Coronary artery (tissue), 2 donors: ENCODE measurements at regions not wholly inside any gene's neighbourhood (a gene's known extent, or its start where the extent isn't known, plus 50 kb on each side); places are given as distances from the start of the nearest gene placed in this dataset.

Experiments
- DNase-seq: peaks from one replicate; pipeline ENCODE4 v3.0.0-alpha.2; 2017; ENCODE audit warnings: low spot score
- H3K27ac ChIP-seq, 2 donors: fragments of 200-600 bp; sonication (generic); one replicate each; pipeline ENCODE4 v1.5.1; 2016 to 2019
- H3K4me3 ChIP-seq: fragments of 200-600 bp; sonication (generic); 2 replicates; pipeline ENCODE4 v1.5.1; 2016; ENCODE audit warnings: mild to moderate bottlenecking, moderate library complexity
- CTCF ChIP-seq: fragments of 200-600 bp; sonication (generic); IDR thresholded peaks from one replicate; pipeline ENCODE4 v1.5.1; 2019; ENCODE audit warnings: antibody characterized with exemption

GRCh38 chr3:20787005-20787404 lies 601.0 kb upstream of the SGO1 start:
- DNase-seq: no peak

GRCh38 chr3:20776692-20777091 lies 590.7 kb upstream of the SGO1 start:
- H3K4me3 ChIP-seq: no peak overlapping the region
- TF ChIP-seq CTCF: no peak
- H3K27ac ChIP-seq: no peak overlapping the region
- no peak for DNase-seq

More at GRCh38 chr3:20787005-20787404, 601.0 kb upstream of the SGO1 start:
- H3K27ac ChIP-seq: no peak overlapping the region
- H3K4me3 ChIP-seq: no peak overlapping the region
- TF ChIP-seq CTCF: no peak

- Histone ChIP-seq H3K27ac (no peak overlapping the region), H3K4me3 (no peak overlapping the region)
- TF ChIP-seq CTCF: no peak
- DNase-seq: no peak
These were observed 590.3 kb upstream of the SGO1 start for GRCh38 chr3:20776286-20776685.

GRCh38 chr3:20773320-20773984 lies 587.4 kb upstream of the SGO1 start:
- H3K4me3 ChIP-seq: no peak overlapping the region
- no peak for DNase-seq
- H3K27ac ChIP-seq: no peak overlapping the region
- no peak for TF ChIP-seq CTCF

- DNase-seq: no peak
- Histone ChIP-seq H3K4me3 (no peak overlapping the region), H3K27ac (no peak overlapping the region)
- TF ChIP-seq CTCF: no peak
These were observed 586.9 kb upstream of the SGO1 start for GRCh38 chr3:20772869-20773268.

GRCh38 chr3:20769430-20769829 lies 583.4 kb upstream of the SGO1 start:
- no peak overlapping the region for H3K4me3 ChIP-seq
- DNase-seq: no peak
- H3K27ac ChIP-seq: no peak overlapping the region
- no peak for TF ChIP-seq CTCF

- no peak for DNase-seq
- Histone ChIP-seq H3K27ac (no peak overlapping the region), H3K4me3 (no peak overlapping the region)
- no peak for TF ChIP-seq CTCF
These were observed 575.0 kb upstream of the SGO1 start for GRCh38 chr3:20760981-20761380.
